GM19395 (cell line): ENCODE measurements at regions not wholly inside any gene's neighbourhood (a gene's known extent, or its start where the extent isn't known, plus 50 kb on each side); places are given as distances from the start of the nearest gene placed in this dataset.

Experiments
- ATAC-seq: cut with Tn5 transposase; IDR thresholded peaks from one replicate; pipeline ENCODE4 v1.9.1; 2021; ENCODE audit warnings: mild to moderate bottlenecking, moderate library complexity; ENCODE audit not compliant: unreplicated experiment

DNA sequence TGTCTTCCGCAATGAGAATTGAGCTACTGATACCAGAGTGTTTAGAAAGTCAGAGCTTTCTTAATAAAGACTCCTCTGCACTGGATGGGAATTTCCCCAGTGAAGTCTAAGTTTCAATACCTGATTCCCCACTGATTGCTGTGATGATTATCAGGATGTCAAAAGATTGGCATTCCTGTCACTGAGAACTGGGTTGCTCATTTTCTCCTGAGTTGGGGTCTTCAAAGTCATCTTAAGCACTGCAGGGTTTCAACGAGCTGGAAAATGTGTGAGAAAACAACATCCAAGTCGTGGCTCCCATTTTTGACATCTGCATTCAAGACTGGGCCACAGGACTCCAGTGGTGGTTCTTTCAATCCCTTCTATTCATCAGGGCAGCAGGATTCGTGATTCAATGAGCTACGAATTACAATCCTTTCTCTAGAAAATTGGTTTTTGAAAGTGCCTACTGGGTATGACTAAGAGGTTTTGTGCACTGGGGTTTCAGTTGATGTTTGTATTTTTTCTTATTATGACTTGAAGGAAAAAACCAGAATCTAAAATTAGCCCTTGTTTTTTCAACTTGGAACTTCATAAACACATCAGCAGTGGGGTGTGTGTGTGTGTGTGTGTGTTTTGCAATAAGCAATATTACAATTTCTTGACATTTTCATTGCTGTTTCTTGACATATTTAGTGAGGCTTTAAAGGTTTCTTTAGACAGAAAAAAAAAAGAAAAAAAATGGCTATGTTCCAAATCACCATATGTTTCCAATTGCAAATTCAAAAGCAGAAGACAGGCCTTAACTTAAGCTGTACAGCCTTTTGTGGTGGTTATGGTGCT is 233.0 kb downstream of the FAM76B start:
- peak; percentile 85 for ATAC-seq

DNA sequence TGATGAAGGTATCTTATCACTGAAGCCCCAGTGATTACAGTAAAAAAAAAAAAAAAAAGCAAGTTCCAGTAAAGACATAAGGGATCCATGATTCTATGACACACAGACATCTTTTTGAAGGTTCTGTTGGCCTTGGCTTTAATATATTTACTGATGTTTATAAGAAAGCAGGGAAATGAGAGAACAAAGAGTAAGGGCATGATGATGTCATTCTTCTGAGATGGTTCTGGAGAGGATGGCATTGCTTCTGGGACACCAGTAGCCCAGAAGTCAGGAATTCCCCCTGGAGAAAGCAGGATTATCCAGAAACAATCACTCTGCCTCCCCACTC is 233.6 kb downstream of the FAM76B start:
- peak; percentile 5 for ATAC-seq

DNA sequence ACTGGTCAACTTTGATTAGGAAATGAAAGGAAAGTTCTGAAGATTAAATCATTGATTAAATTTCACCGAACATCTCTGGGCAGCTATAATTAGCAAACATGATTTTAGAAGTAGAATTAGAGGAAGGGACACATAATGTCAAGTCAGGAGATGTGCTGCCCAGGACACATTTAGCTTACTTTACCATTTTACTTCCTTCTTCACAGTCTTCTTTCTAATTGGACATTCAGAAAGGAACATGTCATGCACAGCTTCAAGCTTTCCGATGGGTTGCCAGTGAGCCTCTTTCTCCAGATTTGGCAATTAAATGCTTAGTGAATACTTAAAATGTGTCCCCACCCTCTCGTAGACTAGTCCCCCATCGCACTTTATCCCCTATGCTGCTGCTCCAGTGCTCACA is 234.7 kb downstream of the FAM76B start:
- ATAC-seq = no peak

DNA sequence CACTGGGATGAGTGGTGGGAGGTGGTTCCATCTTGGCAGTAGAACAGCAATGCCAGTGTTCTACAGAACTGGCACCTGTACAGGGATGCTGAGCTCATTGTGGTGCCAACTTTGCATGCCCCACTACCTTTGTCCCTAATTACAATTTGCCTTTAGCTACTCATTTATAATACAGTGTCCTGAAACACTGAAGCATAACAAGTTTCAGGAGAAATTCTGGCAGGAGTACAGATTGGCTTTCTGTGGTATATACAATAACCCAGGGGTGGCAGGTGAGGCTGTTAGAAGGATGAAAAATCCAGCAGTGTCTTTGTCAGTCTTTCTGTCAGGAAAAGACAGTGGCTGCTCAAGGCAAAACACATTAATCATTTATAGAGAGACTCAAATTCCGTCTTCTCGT is 240.3 kb downstream of the FAM76B start:
- ATAC-seq = no peak

DNA sequence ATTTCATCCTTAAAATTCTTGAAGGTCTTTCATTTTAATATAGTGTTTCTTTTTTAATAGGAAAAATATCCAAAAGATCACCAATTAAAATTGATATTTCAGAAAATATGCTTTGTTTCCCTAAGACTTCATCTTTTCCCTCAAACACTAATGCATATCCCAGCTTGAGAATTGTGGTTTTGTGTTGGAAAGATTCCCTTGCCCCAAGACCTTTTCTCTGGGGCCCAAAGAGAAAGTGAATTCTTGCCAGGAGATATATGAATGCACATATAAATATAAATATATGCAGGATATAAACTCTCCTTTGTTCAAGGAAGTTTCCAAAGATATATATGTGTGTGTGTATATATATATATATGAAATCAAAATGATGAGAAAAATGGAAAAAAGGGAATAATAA is 241.2 kb downstream of the FAM76B start:
- no peak for ATAC-seq

DNA sequence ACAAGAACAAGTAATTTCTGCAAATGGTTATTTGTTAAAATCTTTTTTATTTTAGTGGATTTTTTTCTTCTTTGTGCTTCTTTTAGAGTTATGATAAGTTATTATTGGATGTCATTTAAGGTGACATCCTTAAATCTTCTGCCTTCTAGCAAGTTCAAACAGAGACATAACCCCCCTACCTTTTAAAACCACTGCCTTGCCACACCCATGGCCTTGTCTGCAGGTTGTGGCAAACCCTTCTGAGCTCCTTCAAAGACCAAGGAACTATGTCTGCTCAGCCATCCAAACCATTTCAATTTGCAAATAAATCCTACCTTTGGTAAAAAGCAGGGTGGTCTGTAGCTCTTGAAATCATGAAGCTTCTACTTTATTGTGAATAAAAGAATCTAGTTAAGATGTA is 241.6 kb downstream of the FAM76B start:
- ATAC-seq = no peak

DNA sequence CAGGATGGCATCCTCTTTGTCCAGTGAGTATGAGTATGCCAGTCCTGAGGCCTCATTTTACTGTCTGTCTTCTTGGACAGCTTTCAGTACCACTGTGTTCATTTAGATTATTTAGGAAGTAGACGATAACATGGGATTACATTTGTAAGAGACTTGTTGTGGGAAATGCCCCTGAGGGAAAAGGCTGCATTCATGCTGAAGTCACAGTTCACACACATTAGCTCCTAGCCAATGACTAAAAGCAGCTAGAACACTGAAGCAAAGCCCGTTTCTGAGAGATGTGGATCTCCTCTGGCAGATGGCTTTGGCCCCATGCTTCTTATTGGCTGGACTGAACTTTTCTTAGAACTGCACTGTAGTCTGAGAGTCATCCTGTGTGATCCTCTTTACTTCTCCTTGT is 242.4 kb downstream of the FAM76B start:
- ATAC-seq = no peak

DNA sequence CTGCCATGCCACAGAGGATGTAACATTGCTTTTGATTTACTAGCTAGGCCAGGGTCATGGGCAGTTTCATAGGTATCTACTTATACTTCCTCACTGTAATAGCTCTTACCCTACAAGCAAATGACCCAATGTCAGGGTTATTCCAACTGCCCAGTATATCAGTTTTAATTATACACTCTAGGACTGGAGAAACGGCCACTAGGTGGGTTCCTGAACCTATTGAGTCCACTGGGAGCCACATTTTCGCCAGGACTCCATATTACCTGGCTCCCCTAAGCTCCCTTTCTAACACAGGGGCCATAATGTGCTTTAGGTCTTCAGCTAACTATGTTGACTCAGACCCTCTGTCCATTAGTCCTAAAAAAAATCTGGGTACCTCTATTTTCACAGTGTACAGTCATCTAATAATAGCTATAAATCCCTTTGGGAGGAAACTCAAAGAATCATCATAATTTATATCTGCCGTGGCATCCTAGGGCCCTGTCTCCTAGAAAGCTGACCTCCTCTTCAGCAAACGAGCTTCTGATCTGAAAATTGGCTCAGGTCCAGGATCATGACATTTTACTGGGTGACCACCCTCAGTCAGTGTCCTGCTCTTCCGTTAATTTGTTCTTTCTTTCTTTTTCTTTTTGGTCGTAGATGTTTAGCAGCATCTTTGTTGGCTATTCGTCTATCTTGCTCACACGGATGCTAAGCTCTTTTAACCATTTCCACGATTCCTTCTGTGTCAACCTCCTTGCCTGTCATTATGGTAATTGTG is 244.3 kb downstream of the FAM76B start:
- no peak for ATAC-seq

DNA sequence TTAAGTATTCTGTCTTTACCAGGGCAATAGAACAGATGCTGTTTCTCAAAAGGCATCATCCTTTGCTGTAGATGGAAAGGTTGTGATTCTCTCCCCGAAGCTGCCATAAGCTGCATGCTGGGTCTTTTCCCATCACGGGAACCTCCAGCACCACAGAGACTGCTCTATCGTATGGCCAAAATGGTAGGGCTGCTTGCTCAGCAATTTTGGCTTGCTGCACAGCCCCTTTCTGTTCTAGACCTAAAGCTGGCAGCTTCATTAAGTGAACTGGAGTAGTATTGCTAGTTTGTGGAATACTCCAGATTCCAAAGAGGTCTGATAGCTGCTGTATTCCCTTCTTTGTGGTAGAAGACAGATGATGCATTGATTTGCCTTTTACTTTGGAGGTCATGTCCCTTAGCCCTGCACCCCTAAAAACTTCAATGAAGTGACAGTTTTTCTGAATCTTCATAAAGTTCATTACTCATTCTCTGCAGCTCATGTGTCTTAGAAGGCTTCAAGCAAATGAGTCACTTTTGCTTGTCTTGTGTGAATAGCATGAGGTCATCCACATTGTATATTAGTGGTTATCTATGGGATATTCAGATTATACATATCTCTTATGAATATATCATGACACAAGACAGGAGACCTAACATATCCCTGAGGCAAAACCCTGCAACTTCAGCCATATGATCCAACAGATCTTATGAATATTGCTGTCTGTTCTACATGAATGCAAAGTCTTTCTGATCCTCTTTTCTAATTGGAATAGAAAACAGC is 245.3 kb downstream of the FAM76B start:
- ATAC-seq = no peak

DNA sequence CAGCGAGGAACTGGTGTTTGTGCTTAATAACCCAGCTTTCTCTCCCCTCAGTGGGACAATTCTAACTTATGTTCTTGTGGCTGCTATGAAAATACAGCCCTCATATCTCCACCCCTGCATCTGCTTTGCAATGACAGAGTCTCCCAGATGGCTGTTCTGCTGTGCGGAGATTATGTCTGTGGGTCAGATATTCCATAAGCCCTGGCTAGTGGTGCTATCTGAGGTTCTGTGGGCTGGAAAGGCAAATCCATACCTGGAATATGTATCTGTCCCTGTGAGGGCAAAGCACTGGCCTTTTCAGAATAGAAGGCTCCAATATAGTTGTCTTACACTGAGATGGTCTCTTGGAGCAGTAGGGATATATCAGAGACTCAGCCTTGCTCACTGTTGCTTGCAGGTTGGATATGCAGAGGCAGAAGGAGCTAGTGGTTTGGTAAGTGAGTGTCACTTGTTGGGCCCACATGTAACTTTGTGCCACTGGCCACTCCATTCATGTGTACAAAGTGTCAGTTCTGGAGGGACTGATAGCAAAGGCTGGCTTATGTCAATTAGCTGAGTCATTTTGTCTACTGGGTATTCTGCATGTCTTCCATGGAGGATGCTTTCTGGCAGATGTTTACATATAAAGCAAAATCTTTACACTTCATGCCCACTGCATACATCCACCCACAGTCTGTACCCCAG is 246.6 kb downstream of the FAM76B start:
- no peak for ATAC-seq

DNA sequence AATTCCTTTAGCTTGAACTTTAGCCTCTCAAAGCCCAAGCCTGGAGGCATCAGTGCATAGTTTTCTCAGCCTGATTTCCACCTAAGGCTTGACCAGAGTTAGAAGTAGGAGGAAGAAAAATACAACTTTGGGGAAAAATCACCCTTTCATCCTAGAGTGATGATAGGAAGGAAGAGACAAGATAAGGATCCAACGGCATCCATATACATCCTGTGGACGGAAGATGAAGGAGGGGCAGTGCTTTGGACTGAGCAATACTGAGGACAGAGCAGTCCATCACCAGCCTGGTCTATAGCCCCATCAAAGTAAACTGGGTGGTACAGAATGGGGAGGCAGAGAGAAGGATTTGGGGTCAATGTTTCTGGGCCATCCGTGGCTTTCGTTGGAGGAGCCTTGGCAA is 247.9 kb downstream of the FAM76B start:
- no peak for ATAC-seq

DNA sequence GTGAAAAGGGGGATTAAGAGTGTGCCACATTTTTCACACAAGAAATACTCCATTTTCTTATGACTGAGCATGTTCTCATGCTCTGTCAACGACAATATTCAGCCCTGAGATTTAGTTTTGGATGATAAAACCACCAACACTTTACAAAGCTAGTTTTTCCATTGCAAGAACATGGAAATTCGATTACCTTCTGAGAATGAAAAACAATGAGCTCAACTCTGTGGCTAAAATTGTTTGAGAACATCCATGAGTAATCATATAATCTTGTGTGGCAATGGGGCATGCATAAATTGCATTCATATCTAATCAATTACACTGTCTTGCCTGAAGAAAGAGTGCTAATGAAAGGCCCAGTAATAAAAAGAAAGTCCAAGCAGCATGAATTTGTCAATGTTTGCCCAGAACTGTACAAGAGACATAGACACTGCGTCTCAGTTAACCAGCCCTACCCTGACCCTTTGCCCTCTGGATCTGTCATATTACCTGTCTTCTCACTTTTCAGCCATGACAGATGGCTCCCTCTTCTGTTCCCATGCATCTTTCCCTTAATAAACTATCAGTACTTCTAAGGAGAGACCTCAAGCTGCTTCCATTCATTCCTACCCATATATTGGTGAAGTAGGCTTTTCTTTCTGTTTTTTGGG is 253.4 kb downstream of the FAM76B start:
- no peak for ATAC-seq

DNA sequence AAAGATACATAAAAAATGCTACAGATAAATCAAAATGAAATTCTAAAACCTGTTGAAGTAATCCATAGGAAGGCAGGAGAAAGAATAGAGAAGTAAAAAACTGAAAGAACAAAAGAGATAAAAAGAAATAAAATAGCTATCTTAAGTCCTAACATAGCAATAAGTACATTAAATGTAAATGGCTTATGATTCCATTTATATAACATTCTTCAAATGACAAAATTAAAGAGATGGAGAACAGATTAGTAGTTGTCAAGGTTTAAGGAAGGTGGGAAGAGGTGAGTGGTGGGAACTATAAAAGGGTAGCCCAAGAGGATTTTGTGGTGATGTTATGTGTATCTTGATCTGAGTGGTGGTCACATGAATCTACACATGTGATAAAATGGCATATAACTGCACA is 254.8 kb downstream of the FAM76B start:
- ATAC-seq = no peak

DNA sequence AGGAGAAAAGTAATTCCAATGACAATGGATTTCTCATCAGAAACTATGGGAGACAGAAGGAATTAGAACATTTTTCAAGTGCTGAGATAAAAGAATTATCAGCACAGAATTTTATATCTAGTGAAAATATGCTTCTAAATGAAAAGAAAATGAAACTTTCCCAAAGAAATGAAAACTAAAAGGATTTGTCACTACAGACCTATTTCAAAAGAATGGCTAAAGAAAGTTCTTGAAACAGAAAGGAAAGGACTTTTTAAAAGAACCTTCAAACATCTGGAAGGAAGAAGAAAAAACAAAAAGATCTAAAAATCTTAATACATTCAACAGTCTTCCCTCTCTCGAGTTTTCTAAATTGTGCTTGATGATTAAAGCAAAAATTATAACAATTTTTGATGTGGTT is 255.4 kb downstream of the FAM76B start:
- no peak for ATAC-seq

DNA sequence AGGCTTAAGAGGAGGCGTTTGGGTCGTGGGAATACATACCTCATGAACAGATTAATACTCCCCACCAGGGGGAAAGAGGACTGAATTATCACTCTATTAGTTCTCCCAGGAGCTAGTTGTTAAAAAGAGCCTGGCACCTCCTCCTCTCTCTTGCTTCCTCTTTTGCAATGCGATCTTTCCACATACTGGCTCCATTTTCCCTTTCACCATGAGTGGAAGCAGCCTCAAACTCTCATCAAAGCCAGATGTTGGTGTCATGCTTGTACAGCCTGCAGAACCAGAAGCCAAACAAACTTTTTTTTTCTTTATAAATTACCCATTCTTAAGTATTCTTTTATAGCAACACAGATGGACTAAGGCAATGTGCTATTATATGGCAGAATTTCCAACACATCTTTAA is 258.5 kb downstream of the FAM76B start:
- no peak for ATAC-seq

DNA sequence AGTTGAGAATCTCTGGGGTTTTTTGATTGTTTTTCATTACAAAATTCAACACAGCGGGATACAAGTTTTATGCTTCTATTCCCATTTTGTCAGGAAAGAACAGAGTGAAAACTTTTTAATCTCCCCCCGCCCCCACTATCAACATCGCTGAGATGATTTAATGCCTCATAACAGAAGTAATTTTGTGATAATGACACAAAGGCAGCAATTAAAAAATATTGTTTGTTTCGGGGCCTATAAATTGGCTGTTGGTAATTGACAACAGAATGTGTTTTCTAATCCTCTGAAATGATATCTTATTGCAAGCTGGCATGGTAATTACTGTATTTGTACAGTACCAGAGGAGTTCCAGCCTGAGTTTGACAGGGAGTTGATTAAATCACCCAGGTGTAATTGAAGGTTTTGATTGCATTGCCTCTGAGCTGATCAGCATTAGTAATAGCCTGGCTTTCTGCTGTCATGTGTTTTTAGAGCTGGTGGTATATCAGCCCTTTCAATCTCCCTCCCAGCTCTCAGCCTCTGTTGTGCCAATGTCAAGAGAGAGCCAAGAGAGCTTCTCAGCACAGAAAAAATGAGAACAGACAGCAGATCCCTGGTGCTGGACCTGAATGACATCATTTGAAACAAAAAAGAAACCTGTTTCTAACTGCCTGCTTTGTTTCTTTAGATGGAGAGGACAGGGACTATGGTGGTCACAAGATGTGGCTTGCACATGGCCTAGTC is 265.1 kb downstream of the FAM76B start:
- ATAC-seq = no peak

DNA sequence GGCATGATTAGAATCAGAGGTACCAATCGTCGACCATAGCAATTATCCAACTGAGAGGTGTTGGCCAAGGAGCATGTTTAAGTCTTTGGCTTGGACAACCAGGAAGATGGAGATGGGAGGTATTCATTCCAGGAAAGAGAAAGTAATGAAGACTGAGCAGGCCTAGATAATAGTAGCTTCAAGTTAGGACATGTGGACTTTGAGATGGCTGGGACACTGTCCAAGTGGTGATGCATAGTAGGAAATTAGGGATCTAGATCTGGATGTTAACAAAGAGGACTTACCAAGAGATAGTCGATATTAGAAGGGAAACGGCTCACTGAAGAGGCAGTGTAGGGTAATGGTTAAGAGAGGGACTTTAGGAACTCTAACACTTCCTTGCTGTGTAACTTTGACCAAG is 266.7 kb downstream of the FAM76B start:
- no peak for ATAC-seq

DNA sequence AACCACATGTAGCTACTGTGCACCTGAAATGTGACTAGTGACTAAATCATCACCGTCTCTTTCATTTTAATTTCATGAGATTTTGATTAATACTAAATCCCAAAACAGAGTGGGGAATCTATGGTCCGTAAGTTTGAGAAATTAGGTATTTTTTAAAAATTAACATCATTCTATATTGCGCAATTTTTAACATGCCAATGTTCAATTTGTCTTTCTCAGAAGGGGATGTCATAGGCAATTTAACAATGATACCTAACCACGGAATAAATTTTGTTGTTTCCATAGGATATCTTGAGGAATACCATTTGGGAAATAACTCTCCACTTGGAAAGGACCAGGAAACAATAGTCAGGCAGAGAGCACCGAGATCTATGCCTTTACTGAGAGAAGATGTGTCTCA is 267.7 kb downstream of the FAM76B start:
- no peak for ATAC-seq

DNA sequence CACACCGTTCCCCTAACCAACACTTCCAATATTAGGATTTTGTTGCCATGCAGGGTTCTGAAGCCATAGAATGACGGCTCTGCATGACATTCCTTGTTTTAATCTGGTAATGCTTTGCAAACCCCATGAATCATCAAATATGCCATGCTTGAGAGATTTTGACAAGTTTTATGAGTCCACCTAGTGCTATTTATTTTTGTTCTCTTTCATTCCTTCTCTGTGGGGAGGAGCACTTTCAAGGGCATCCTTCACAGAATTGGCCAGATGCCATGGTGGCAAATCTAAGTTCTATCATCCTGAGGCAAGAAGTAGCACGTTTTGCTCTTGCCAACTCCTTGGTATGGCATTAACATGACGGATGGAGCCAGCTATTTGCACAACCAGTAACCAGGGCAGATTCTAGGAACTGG is 268.4 kb downstream of the FAM76B start:
- ATAC-seq = no peak
